Endothelial cell of umbilical vein (primary cell): ENCODE measurements at regions not wholly inside any gene's neighbourhood (a gene's known extent, or its start where the extent isn't known, plus 50 kb on each side); places are given as distances from the start of the nearest gene placed in this dataset.

Source experiments
- BruUV-seq: library from RNA; stranded (reverse); fragments of 400-500 nt; replicated peaks from 2 replicates; lab custom pipeline; 2021; lab: Mats Ljungman, UMichigan
- CTCF ChIA-PET: fragments of 300-600, 350-600 bp; sonication (Branson Sonifier 250); formaldehyde crosslinking; loops from one replicate; lab custom pipeline; 2021; ENCODE audit warnings: antibody characterized with exemption, inconsistent platforms; lab: Charles Lee
- POLR2A ChIA-PET: fragments of 300-600, 350-600 bp; sonication (Branson Sonifier 250); formaldehyde crosslinking; loops from one replicate; lab custom pipeline; 2021; ENCODE audit warnings: antibody characterized with exemption, inconsistent platforms; lab: Charles Lee
- DNase-seq: peaks from one replicate; pipeline ENCODE4 v3.0.0-alpha.2; 2011; ENCODE audit warnings: low read depth, low spot score
- FAIRE-seq: peaks from 2 replicates; lab custom pipeline; 2011; peaks lifted over from hg19 to GRCh38; lab: Jason Lieb, UNC
- H2AFZ ChIP-seq: 2 replicates; pipeline ENCODE4 v1.6.0; 2012; ENCODE audit warnings: low read depth, low read length, control low read depth, inconsistent platforms
- H3K27ac ChIP-seq: 2 replicates; pipeline ENCODE4 v1.5.1; 2011; ENCODE audit warnings: low read depth, mild to moderate bottlenecking, control low read depth, low read length, moderate library complexity; ENCODE audit not compliant: insufficient read depth
- H3K27me3 ChIP-seq, 2 experiments: 2 replicates each; pipeline versions ENCODE4 v1.6.0 to v1.6.1; 2011; ENCODE audit warnings: low read length in 2 of 2, mixed read lengths in 1 of 2; ENCODE audit not compliant: control insufficient read depth in 2 of 2, insufficient read depth in 2 of 2
- H3K36me3 ChIP-seq, 2 experiments: 2 replicates in 1 of 2; 3 replicates in 1 of 2; pipeline ENCODE4 v1.5.1; 2011; ENCODE audit warnings: low read length in 2 of 2, mild to moderate bottlenecking in 1 of 2, moderate library complexity in 1 of 2; ENCODE audit not compliant: control insufficient read depth in 2 of 2, insufficient read depth in 2 of 2; ENCODE audit errors: extremely low read depth in 1 of 2
- H3K4me1 ChIP-seq: 3 replicates; pipeline ENCODE4 v1.5.1; 2011; ENCODE audit warnings: mild to moderate bottlenecking, low read length; ENCODE audit not compliant: control insufficient read depth, insufficient read depth; ENCODE audit errors: extremely low read depth
- H3K4me2 ChIP-seq: 2 replicates; pipeline ENCODE4 v1.6.1; 2011; ENCODE audit warnings: low read length, control low read depth, mixed read lengths; ENCODE audit not compliant: insufficient read depth
- H3K4me3 ChIP-seq, 3 experiments: fragments of 200-600 bp in 1 of 3; sonication (generic), shearing (Covaris generic) in 1 of 3; replicated peaks in 1 of 3; 2 replicates each; pipeline ENCODE4 v1.5.1; 2011 to 2016; ENCODE audit warnings: control low read depth in 3 of 3, low read length in 3 of 3, mild to moderate bottlenecking in 2 of 3, inconsistent platforms in 1 of 3, low read depth in 1 of 3, moderate library complexity in 1 of 3; ENCODE audit not compliant: insufficient read depth in 1 of 3
- H3K79me2 ChIP-seq: 2 replicates; pipeline ENCODE4 v1.6.0; 2012; ENCODE audit warnings: low read length, inconsistent platforms; ENCODE audit not compliant: control insufficient read depth, insufficient read depth
- H3K9ac ChIP-seq: replicated peaks from 2 replicates; pipeline ENCODE3; 2011; ENCODE audit warnings: low read length, control low read depth; ENCODE audit not compliant: insufficient read depth; ENCODE audit errors: extremely low read depth
- H3K9me1 ChIP-seq: replicated peaks from 3 replicates; pipeline ENCODE4 v1.6.0; 2011; ENCODE audit warnings: mild to moderate bottlenecking, low read length; ENCODE audit not compliant: control insufficient read depth, insufficient read depth; ENCODE audit errors: extremely low read depth
- H3K9me3 ChIP-seq: replicated peaks from 2 replicates; pipeline ENCODE4 v1.5.1; 2012; ENCODE audit warnings: low read length, inconsistent platforms; ENCODE audit not compliant: control insufficient read depth, insufficient read depth
- H4K20me1 ChIP-seq: replicated peaks from 2 replicates; pipeline ENCODE3; 2011; ENCODE audit warnings: mild to moderate bottlenecking, low read length; ENCODE audit not compliant: control insufficient read depth, insufficient read depth; ENCODE audit errors: extremely low read depth
- CTCF ChIP-seq, 2 donors: IDR thresholded peaks; 1 replicate in 1 of 2; 2 replicates in 1 of 2; pipeline ENCODE4 v1.5.1; 2011; ENCODE audit warnings: low read length in 2 of 2, mild to moderate bottlenecking in 2 of 2, moderate library complexity in 2 of 2, control low read depth in 1 of 2, inconsistent platforms in 1 of 2, low read depth in 1 of 2; ENCODE audit not compliant: insufficient read depth in 1 of 2; ENCODE audit errors: extremely low read depth in 1 of 2
- EZH2 ChIP-seq: IDR thresholded peaks from 2 replicates; pipeline ENCODE4 v1.6.1; 2012; ENCODE audit warnings: borderline replicate concordance, low read depth, mild to moderate bottlenecking, moderate library complexity, low read length, inconsistent platforms; ENCODE audit not compliant: severe bottlenecking
- FOS ChIP-seq: IDR thresholded peaks from 2 replicates; pipeline ENCODE4 v1.6.1; 2011; ENCODE audit warnings: mild to moderate bottlenecking, low read length, moderate library complexity, borderline replicate concordance; ENCODE audit not compliant: insufficient read depth
- JUN ChIP-seq: IDR thresholded peaks from 2 replicates; pipeline ENCODE4 v1.6.1; 2011; ENCODE audit warnings: borderline replicate concordance, low read depth; ENCODE audit not compliant: insufficient read length, insufficient read depth
- MYC ChIP-seq: IDR thresholded peaks from one replicate; pipeline ENCODE4 v1.6.1; 2011; ENCODE audit warnings: mild to moderate bottlenecking, low read depth, low read length
- POLR2A ChIP-seq: IDR thresholded peaks from 2 replicates; pipeline ENCODE4 v1.6.1; 2012; ENCODE audit warnings: low read depth, mild to moderate bottlenecking, control low read depth, low read length
- POLR2AphosphoS5 ChIP-seq: IDR thresholded peaks from 2 replicates; pipeline ENCODE4 v1.6.1; 2012; ENCODE audit warnings: low read depth, mild to moderate bottlenecking, control low read depth, low read length, moderate library complexity; ENCODE audit not compliant: insufficient read depth
- dilution Hi-C: fragments of 300-500 bp; cut with MboI; formaldehyde crosslinking; loops from one replicate; pipeline ENCODE4 v1.15.0; 2019; ENCODE audit warnings: low sequenced_read_pairs; ENCODE audit not compliant: extremely low pct_ligation_motif_present
- intact Hi-C: fragments of 100-400 bp; cut with micrococcal nuclease; formaldehyde crosslinking; loops from one replicate; pipeline ENCODE4 v1.10.0; 2022
- TF ChIP-seq, protein P1 (sequence below): IDR thresholded peaks from 2 replicates; pipeline ENCODE4 v1.6.1; 2011; ENCODE audit not compliant: insufficient read depth, insufficient read length

DNA sequence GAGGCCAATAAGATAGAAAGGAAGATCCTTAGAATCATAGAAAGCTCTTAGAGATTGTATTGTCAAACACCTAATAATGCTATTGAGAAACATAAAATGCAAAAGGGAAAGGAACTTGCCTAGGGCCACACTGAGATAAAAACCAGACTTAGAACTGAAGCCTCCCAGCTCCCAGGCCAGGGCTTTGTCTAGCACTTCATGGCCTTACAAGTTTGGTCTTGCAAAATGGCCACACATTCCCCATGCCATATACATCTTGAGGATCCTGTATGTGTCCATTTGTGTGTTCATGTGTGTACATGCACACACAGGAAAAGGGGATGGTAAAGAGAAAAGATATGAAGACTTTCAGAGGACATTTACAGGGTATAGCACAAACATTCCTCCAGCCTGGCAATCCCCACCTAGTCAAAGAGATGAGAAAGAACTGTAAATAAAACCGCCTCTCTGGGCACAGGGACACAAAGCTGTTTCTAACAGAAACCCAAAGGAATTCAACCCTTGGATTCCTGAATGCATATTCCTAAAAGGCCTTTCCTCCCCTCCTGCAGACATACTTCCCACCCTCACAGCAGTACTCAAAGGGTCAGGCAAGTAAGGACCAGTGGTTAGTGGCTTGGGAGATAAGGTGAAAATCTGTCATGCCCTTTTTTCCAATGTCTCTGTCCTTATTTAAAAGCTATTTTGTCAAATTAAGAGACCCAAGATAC is 99.7 kb upstream of the KLHL29 start:
- no TSS peak for BruUV-seq
- no peaks in the 10 kb centered on the region for H3K9me1 ChIP-seq
- H4K20me1 ChIP-seq: no peaks in the 10 kb centered on the region
- dilution Hi-C loops (no loop called here), intact Hi-C loops (no loop called here)
- H3K9ac ChIP-seq: no peak overlapping the region
- DNase-seq: no peak
- H2AFZ ChIP-seq: no peak overlapping the region
- TF ChIP-seq, protein P1, sequence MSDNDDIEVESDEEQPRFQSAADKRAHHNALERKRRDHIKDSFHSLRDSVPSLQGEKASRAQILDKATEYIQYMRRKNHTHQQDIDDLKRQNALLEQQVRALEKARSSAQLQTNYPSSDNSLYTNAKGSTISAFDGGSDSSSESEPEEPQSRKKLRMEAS: no peak
- TF ChIP-seq MYC (no peak), POLR2A (no peak), CTCF (IDR thresholded peaks at IDR 0.05; ENCODE audit: extremely low read depth in 1 of 2, insufficient read depth in 1 of 2, low read depth in 1 of 2, low read length in 2 of 2) (no peak), POLR2AphosphoS5 (no peak), FOS (no peak), EZH2 (no peak), JUN (no peak)
- ChIA-PET CTCF (no interaction called here), POLR2A (no interaction called here)
- H3K4me2 ChIP-seq: no peak overlapping the region
- H3K4me1 ChIP-seq: no peaks in the 10 kb centered on the region
- H3K9me3 ChIP-seq: no peaks in the 10 kb centered on the region
- H3K27ac ChIP-seq: no peak overlapping the region
- H3K4me3 ChIP-seq: no peak overlapping the region
- no peaks in the 10 kb centered on the region for H3K27me3 ChIP-seq
- no peaks in the 10 kb centered on the region for H3K36me3 ChIP-seq
- no peaks in the 10 kb centered on the region for H3K79me2 ChIP-seq
- FAIRE-seq: no peak
